Gastroesophageal sphincter (tissue), 3 donors: ENCODE measurements at regions not wholly inside any gene's neighbourhood (a gene's known extent, or its start where the extent isn't known, plus 50 kb on each side); places are given as distances from the start of the nearest gene placed in this dataset.
"Not testable (repeated sequence)": the region's sequence is repeated elsewhere in the genome, so short reads cannot be mapped to it uniquely, and the experiment has no call there.

Source experiments
- EP300 ChIP-seq: sonication (generic); formaldehyde crosslinking; IDR thresholded peaks from one replicate; pipeline ENCODE4 v1.6.1; 2017; ENCODE audit warnings: antibody characterized with exemption, mild to moderate bottlenecking
- POLR2A ChIP-seq, 2 donors: fragments of 450-650 bp; IDR thresholded peaks; one replicate each; pipeline ENCODE4 v1.6.1; 2017; ENCODE audit warnings: antibody characterized with exemption in 2 of 2, mild to moderate bottlenecking in 2 of 2, moderate library complexity in 1 of 2
- POLR2AphosphoS5 ChIP-seq: sonication (generic); formaldehyde crosslinking; IDR thresholded peaks from one replicate; pipeline ENCODE4 v1.6.1; 2017; ENCODE audit warnings: antibody characterized with exemption
- TF ChIP-seq, protein P1 (sequence below), 4 experiments: fragments of 200-600 bp in 2 of 4; fragments of 450-650 bp in 2 of 4; sonication (generic) in 1 of 4; IDR thresholded peaks; one replicate each; pipeline ENCODE4 v1.5.1; 2017 to 2019; ENCODE audit warnings: antibody characterized with exemption in 4 of 4, mild to moderate bottlenecking in 2 of 4, moderate library complexity in 2 of 4

DNA sequence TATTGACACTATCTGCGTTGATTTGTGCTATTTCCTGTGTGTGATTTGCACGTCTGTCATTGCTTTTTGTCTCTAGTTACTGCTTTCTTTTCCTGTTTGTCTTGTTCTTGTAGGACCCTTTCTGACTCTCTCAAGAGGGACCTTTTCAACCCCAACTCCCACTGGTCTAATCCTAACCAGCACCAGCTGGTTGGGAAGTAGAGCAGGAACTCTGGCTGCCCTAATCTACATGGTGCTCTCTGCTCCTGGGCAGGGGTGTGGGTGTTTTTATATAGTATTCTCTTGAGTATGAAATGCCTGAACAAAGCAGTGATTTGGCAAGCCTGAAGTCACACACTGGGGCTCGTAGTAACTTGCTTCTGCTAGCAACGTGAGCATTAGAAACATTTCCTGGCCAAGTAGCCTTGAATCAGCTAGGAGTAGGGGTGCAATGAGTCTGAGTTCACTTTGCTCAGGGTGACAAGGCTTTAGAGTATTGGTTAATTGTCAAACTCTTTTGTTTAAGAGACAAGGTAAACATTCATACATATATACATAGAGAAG lies 164.2 kb downstream of the TP53TG3F start:
- TF ChIP-seq POLR2AphosphoS5; EP300; POLR2A (IDR thresholded peaks at IDR 0.05): not testable (repeated sequence)
- TF ChIP-seq, protein P1, sequence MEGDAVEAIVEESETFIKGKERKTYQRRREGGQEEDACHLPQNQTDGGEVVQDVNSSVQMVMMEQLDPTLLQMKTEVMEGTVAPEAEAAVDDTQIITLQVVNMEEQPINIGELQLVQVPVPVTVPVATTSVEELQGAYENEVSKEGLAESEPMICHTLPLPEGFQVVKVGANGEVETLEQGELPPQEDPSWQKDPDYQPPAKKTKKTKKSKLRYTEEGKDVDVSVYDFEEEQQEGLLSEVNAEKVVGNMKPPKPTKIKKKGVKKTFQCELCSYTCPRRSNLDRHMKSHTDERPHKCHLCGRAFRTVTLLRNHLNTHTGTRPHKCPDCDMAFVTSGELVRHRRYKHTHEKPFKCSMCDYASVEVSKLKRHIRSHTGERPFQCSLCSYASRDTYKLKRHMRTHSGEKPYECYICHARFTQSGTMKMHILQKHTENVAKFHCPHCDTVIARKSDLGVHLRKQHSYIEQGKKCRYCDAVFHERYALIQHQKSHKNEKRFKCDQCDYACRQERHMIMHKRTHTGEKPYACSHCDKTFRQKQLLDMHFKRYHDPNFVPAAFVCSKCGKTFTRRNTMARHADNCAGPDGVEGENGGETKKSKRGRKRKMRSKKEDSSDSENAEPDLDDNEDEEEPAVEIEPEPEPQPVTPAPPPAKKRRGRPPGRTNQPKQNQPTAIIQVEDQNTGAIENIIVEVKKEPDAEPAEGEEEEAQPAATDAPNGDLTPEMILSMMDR (IDR thresholded peaks at IDR 0.05): not testable (repeated sequence)
